GM20000 (cell line): ENCODE measurements at regions not wholly inside any gene's neighbourhood (a gene's known extent, or its start where the extent isn't known, plus 50 kb on each side); places are given as distances from the start of the nearest gene placed in this dataset.
"Not testable (repeated sequence)": the region's sequence is repeated elsewhere in the genome, so short reads cannot be mapped to it uniquely, and the experiment has no call there.

Experiments
- DNase-seq: peaks from one replicate; pipeline ENCODE4 v3.0.0; 2012; ENCODE audit warnings: low spot score
- CTCF ChIP-seq: IDR thresholded peaks from 2 replicates; pipeline ENCODE4 v1.5.1; 2012; ENCODE audit warnings: mild to moderate bottlenecking, control low read depth; ENCODE audit errors: extremely low read depth, missing control alignments

GRCh38 chrX:87397103-87397886 is 120.3 kb upstream of the KLHL4 start:
- TF ChIP-seq CTCF = no peak
- no peak for DNase-seq

- DNase-seq = no peak
- no peak for TF ChIP-seq CTCF
Observed at GRCh38 chrX:87402256-87402655, 115.3 kb upstream of the KLHL4 start.

GRCh38 chrX:87403551-87403950 is 114.1 kb upstream of the KLHL4 start:
- no peak for TF ChIP-seq CTCF
- DNase-seq = no peak

- DNase-seq = no peak
- no peak for TF ChIP-seq CTCF
Observed at GRCh38 chrX:87409113-87409841, 108.3 kb upstream of the KLHL4 start.

GRCh38 chrX:87425618-87426017 is 92.0 kb upstream of the KLHL4 start:
- no peak for DNase-seq
- TF ChIP-seq CTCF = no peak

GRCh38 chrX:87434618-87435017 is 83.0 kb upstream of the KLHL4 start:
- no peak for DNase-seq
- no peak for TF ChIP-seq CTCF

- DNase-seq = not testable (repeated sequence)
Observed at GRCh38 chrX:87448613-87449012, 69.0 kb upstream of the KLHL4 start.

GRCh38 chrX:87465757-87466156 is 51.8 kb upstream of the KLHL4 start:
- DNase-seq = not testable (repeated sequence)
